B cell (primary cell): ENCODE measurements at regions not wholly inside any gene's neighbourhood (a gene's known extent, or its start where the extent isn't known, plus 50 kb on each side); places are given as distances from the start of the nearest gene placed in this dataset.

ENCODE experiments used
- ATAC-seq: fragments of 200-7000 bp; cut with Tn5 transposase; one replicate; pipeline ENCODE4 v1.10.0; 2021; ENCODE audit warnings: low read depth, mild to moderate bottlenecking, moderate number of reproducible peaks, moderate library complexity
- CTCF ChIA-PET: fragments of 350-600 bp; sonication (Branson Sonifier 250); formaldehyde crosslinking; loops from one replicate; lab custom pipeline; 2021; ENCODE audit warnings: antibody characterized with exemption, inconsistent platforms; lab: Charles Lee
- POLR2A ChIA-PET: fragments of 350-600 bp; sonication (Branson Sonifier 250); formaldehyde crosslinking; loops from one replicate; lab custom pipeline; 2021; ENCODE audit warnings: antibody characterized with exemption; lab: Charles Lee
- DNase-seq: peaks from one replicate; pipeline ENCODE4 v3.0.0; 2013
- H2AFZ ChIP-seq: 2 replicates; pipeline ENCODE4 v1.6.1; 2012; ENCODE audit warnings: mild to moderate bottlenecking, low read depth, low read length; ENCODE audit not compliant: insufficient read depth, poor library complexity, severe bottlenecking
- H3K27ac ChIP-seq, 2 donors: 1 replicate in 1 of 2; 2 replicates in 1 of 2; pipeline ENCODE4 v1.5.1; 2012 to 2013; ENCODE audit warnings: low read length in 2 of 2, mild to moderate bottlenecking in 2 of 2, moderate library complexity in 1 of 2
- H3K27me3 ChIP-seq, 4 experiments: fragments of 200-600 bp in 1 of 4; sonication (generic) in 1 of 4; replicated peaks in 1 of 4; 1 replicate in 2 of 4; 2 replicates in 2 of 4; pipeline versions ENCODE4 v1.6.1 to v1.7.0; 2013 to 2016; ENCODE audit warnings: low read length in 3 of 4, mild to moderate bottlenecking in 2 of 4, mixed read lengths in 1 of 4, moderate library complexity in 1 of 4; ENCODE audit not compliant: insufficient read depth in 4 of 4, control insufficient read depth in 3 of 4; ENCODE audit errors: control extremely low read depth in 1 of 4
- H3K36me3 ChIP-seq, 2 experiments: replicated peaks in 1 of 2; 1 replicate in 1 of 2; 2 replicates in 1 of 2; pipeline versions ENCODE4 v1.6.1 to v1.7.1; 2013; ENCODE audit warnings: low read length in 1 of 2; ENCODE audit not compliant: insufficient read depth in 2 of 2, control insufficient read depth in 1 of 2; ENCODE audit errors: control extremely low read depth in 1 of 2, extremely low read depth in 1 of 2
- H3K4me1 ChIP-seq, 2 donors: fragments of 200-600 bp in 1 of 2; sonication (generic) in 1 of 2; 1 replicate in 1 of 2; 2 replicates in 1 of 2; pipeline versions ENCODE4 v1.5.1 to v1.6.1; 2013 to 2017; ENCODE audit warnings: low read length in 2 of 2; ENCODE audit not compliant: control insufficient read depth in 2 of 2, insufficient read depth in 2 of 2
- H3K4me2 ChIP-seq: replicated peaks from 2 replicates; pipeline ENCODE3; 2012; ENCODE audit warnings: mild to moderate bottlenecking, low read depth, low read length; ENCODE audit not compliant: poor library complexity, severe bottlenecking
- H3K4me3 ChIP-seq, 5 experiments: fragments of 200-600 bp in 1 of 5; sonication (generic) in 1 of 5; 1 replicate in 3 of 5; 2 replicates in 2 of 5; pipeline versions ENCODE4 v1.5.1 to v1.7.0; 2011 to 2016; ENCODE audit warnings: low read length in 4 of 5, mild to moderate bottlenecking in 4 of 5, low read depth in 2 of 5, control low read depth in 1 of 5, moderate library complexity in 1 of 5; ENCODE audit not compliant: insufficient read depth in 1 of 5; ENCODE audit errors: control extremely low read depth in 1 of 5, extremely low read depth in 1 of 5
- H3K79me2 ChIP-seq: fragments of 200-600 bp; sonication (generic); one replicate; pipeline ENCODE4 v1.6.0; 2016; ENCODE audit warnings: low read length; ENCODE audit not compliant: control insufficient read depth, insufficient read depth
- H3K9ac ChIP-seq: fragments of 200-600 bp; sonication (generic); 2 replicates; pipeline ENCODE4 v1.6.1; 2017; ENCODE audit warnings: mild to moderate bottlenecking, low read length, moderate library complexity
- H3K9me3 ChIP-seq, 3 donors: one replicate each; pipeline versions ENCODE4 v1.6.1 to v1.7.1; 2013; ENCODE audit warnings: low read length in 2 of 3; ENCODE audit not compliant: control insufficient read depth in 2 of 3, insufficient read depth in 1 of 3; ENCODE audit errors: control extremely low read depth in 1 of 3
- H4K20me1 ChIP-seq: 2 replicates; pipeline ENCODE4 v1.6.0; 2012; ENCODE audit warnings: mild to moderate bottlenecking, low read length; ENCODE audit not compliant: insufficient read depth, control insufficient read depth, poor library complexity, severe bottlenecking
- H3K27ac Mint-ChIP-seq: one replicate; pipeline ENCODE4 v1.8.0; 2021; ENCODE audit warnings: mixed read lengths
- H3K27me3 Mint-ChIP-seq: one replicate; pipeline ENCODE4 v1.8.0; 2021; ENCODE audit warnings: mixed read lengths
- H3K4me1 Mint-ChIP-seq: one replicate; pipeline ENCODE4 v1.8.0; 2021; ENCODE audit warnings: mixed read lengths
- H3K4me3 Mint-ChIP-seq: one replicate; pipeline ENCODE4 v1.8.0; 2021; ENCODE audit warnings: mixed read lengths
- H3K9me3 Mint-ChIP-seq: one replicate; pipeline ENCODE4 v1.8.0; 2022; ENCODE audit warnings: mixed read lengths; ENCODE audit not compliant: insufficient read depth
- EZH2 ChIP-seq: IDR thresholded peaks from 2 replicates; pipeline ENCODE4 v1.6.1; 2012; ENCODE audit warnings: borderline replicate concordance, low read depth, mild to moderate bottlenecking, moderate library complexity, low read length; ENCODE audit not compliant: insufficient read depth, poor library complexity, severe bottlenecking
- WGBS: methylation state at CpG from one replicate; pipeline ENCODE4 v1.1.5; 2013; ENCODE audit warnings: missing lambda C conversion rate; ENCODE audit not compliant: insufficient coverage; 5-methylcytosine and 5-hydroxymethylcytosine counted together
- intact Hi-C: fragments of 100-400 bp; cut with micrococcal nuclease; formaldehyde crosslinking; loops from one replicate; pipeline ENCODE4 v1.10.0; 2022
- TF ChIP-seq, protein P1 (sequence below): fragments of 200-600 bp; IDR thresholded peaks from one replicate; pipeline ENCODE4 v1.8.0; 2022; ENCODE audit warnings: antibody characterized with exemption, mild to moderate bottlenecking

DNA sequence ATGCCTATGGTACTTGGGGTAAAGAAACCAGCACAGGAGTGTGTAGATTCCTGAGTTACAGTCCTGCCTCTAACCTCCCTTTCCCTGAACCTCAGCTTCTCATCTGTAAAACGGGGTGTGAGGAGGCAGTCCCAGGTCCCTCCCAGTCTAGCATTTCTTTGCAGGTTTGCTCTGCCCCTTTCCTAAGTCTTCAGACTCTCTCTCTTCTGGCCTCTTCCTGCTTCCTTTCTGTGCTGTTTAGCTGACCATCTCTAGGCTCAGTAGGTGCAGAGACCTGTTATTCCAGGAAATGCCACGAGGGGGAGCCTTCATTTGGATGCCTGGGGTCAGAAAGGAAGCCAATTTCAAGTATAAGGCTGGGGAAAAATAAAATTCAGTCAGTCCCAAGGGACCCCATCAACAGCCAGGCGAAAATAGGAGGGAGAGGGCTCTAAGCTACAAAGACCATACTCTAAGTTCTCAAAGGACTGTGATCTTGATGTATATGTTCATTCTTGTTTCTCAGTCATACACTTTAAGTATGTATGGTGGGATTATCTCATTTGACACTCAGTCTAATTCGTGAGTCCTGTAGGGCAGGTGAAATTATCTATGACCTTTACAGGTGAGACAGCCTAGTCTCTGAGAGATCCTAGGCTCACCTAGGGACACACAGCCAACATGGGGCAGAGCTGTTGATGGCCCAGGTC lies 89.1 kb downstream of the NCR2 start:
- Histone ChIP-seq H3K79me2 (no peaks in the 10 kb centered on the region), H3K4me3 (no peak overlapping the region), H4K20me1 (no peaks in the 10 kb centered on the region), H3K9me3 (peaks cover 0 to 3% (median 1%) of the 10 kb centered on the region in 3 donors), H3K4me1 (peaks cover 28 to 36% of the 10 kb centered on the region in 2 donors), H3K27me3 (peaks cover 0 to 14% (median 2%) of the 10 kb centered on the region in 4 experiments), H3K4me2 (no peak overlapping the region), H3K27ac (no peak overlapping the region), H3K36me3 (no peaks in the 10 kb centered on the region), H3K9ac (no peak overlapping the region), H2AFZ (no peak overlapping the region)
- Mint-ChIP-seq H3K27me3 (peaks cover 10% of the 10 kb centered on the region), H3K4me1 (peaks cover 9% of the 10 kb centered on the region), H3K27ac (no peak overlapping the region), H3K4me3 (no peak overlapping the region), H3K9me3 (no peaks in the 10 kb centered on the region)
- 0% methylated on average over 1 of the region's 4 CpGs for WGBS
- peak; percentile 50 for ATAC-seq
- CTCF ChIA-PET, result interaction anchor here (0.8 to 6.7 kb wide), 33 partner anchors 8 to 182 kb away, joined by 3 to 114 read pairs (median 4); no protein-coding TSS in a partner anchor
- intact Hi-C loops, result loop anchor here (1.0 to 2.0 kb wide), 5 partner anchors 32 to 258 kb away; no protein-coding TSS in a partner anchor
- DNase-seq, result peak; percentile 85
- POLR2A ChIA-PET, result interaction anchor here (0.6 kb wide), 1 partner anchor 90 kb away, joined by 3 read pairs; no protein-coding TSS in a partner anchor
- no peak for TF ChIP-seq EZH2
- TF ChIP-seq, protein P1, sequence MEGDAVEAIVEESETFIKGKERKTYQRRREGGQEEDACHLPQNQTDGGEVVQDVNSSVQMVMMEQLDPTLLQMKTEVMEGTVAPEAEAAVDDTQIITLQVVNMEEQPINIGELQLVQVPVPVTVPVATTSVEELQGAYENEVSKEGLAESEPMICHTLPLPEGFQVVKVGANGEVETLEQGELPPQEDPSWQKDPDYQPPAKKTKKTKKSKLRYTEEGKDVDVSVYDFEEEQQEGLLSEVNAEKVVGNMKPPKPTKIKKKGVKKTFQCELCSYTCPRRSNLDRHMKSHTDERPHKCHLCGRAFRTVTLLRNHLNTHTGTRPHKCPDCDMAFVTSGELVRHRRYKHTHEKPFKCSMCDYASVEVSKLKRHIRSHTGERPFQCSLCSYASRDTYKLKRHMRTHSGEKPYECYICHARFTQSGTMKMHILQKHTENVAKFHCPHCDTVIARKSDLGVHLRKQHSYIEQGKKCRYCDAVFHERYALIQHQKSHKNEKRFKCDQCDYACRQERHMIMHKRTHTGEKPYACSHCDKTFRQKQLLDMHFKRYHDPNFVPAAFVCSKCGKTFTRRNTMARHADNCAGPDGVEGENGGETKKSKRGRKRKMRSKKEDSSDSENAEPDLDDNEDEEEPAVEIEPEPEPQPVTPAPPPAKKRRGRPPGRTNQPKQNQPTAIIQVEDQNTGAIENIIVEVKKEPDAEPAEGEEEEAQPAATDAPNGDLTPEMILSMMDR, result peak; percentile 95

DNA sequence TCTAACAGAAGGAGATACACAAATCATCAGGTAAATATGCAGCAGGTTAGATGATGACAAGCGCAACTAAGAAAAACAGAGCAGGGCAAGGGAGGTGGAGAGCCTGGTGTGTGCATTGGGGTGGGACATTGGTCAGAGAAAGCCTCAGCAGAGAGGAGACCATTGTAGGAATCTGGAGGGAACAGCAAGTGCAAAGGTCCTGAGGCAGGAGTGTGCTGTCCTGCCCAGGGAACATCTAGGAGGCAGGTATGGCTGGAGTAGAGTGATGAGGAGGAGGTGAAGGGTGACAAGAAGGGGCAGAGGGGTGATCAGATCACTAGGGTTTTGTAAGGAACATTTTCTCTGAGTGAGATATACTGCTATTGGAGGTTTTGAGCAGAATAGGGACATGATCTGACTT lies 90.1 kb downstream of the NCR2 start:
- intact Hi-C loops, result loop anchor here (2.0 kb wide), 2 partner anchors 37 to 57 kb away; no protein-coding TSS in a partner anchor
- peaks cover 4% of the 10 kb centered on the region for H3K27me3 Mint-ChIP-seq
- H3K4me1 Mint-ChIP-seq, result peaks cover 13% of the 10 kb centered on the region
- H3K4me1 ChIP-seq, result peaks cover 31 to 43% of the 10 kb centered on the region in 2 donors
- no peak overlapping the region for H3K4me3 Mint-ChIP-seq
- DNase-seq (no peak), ATAC-seq (no peak)
- no peaks in the 10 kb centered on the region for H3K9me3 ChIP-seq
- H3K4me2 ChIP-seq, result no peak overlapping the region
- 94% methylated on average over 1 of the region's 1 CpG for WGBS
- H3K27ac Mint-ChIP-seq, result no peak overlapping the region
- CTCF ChIA-PET, result interaction anchor here (0.7 to 6.7 kb wide), 32 partner anchors 8 to 270 kb away, joined by 3 to 114 read pairs (median 4); no protein-coding TSS in a partner anchor
- no peaks in the 10 kb centered on the region for H3K36me3 ChIP-seq
- H3K27ac ChIP-seq, result no peak overlapping the region
- no peak overlapping the region for H2AFZ ChIP-seq
- H3K27me3 ChIP-seq, result peaks cover 0 to 9% (median 0%) of the 10 kb centered on the region in 4 experiments
- H3K9ac ChIP-seq, result no peak overlapping the region
- H3K79me2 ChIP-seq, result no peaks in the 10 kb centered on the region
- no peaks in the 10 kb centered on the region for H4K20me1 ChIP-seq
- POLR2A ChIA-PET, result no interaction called here
- no peaks in the 10 kb centered on the region for H3K9me3 Mint-ChIP-seq
- no peak overlapping the region for H3K4me3 ChIP-seq
- TF ChIP-seq, protein P1, result no peak
- no peak for TF ChIP-seq EZH2
